ENCODE measurements at regions not wholly inside any gene's neighbourhood (a gene's known extent, or its start where the extent isn't known, plus 50 kb on each side); places are given as distances from the start of the nearest gene placed in this dataset.

- no peak for TF ChIP-seq TAF1 (IDR thresholded peaks at IDR 0.05; ENCODE audit: borderline replicate concordance, insufficient read depth, low read length)
- no peak for TF ChIP-seq FOXP2 (optimal IDR thresholded peaks at IDR 0.05; ENCODE audit: borderline replicate concordance, extremely low read depth, extremely low read length, insufficient read depth)
- TF ChIP-seq REST (IDR thresholded peaks at IDR 0.05; ENCODE audit: insufficient read depth in 1 of 2, low read depth in 2 of 2, low read length in 2 of 2) = no peak
- TF ChIP-seq SIN3A (IDR thresholded peaks at IDR 0.05; ENCODE audit: borderline replicate concordance, insufficient read depth, low read length) = no peak
- no peak for TF ChIP-seq POLR2AphosphoS5 (IDR thresholded peaks at IDR 0.05; ENCODE audit: low read depth, low read length)
Measured at GRCh38 chr14:86797075-86797351, 1196.0 kb downstream of the GALC start.

DNA sequence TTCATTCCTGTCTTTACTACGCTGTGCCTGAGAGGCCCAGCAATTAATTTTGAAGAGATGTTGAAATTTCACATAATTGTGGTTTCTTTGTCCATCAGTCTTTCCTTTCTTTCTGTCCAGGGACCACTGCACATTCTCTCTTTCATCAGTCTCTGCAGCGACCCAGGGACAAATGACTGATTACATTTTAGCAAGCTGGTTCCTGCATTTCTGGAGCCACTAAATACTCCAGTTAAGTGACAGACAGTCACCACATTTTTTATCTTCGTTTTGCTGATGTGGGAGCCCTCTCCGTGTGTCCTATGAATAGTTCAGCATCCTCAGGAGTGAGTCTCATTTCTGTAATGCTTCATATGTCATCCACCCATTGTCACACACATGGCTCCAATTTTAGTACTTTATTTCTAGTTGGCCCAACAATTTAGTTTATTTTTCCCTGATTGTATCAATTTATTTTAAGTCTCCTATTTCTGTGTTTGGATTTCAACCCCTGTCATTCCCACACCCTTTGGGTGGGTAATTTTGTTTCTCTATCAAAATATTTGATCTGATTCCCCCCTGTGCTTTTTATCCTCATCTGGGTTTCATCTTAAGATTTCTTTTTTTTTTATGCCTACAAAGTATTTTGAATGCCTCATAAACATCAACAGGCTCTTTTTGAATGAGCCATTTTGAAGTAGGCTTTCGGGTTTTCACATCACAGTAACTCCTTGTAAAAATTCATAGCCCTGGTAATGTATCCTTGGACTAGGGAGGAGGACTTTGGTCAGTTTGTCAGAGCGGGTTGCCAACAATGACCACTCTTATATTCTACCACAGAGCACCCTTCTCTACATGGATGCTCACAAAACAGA lies 1196.5 kb downstream of the GALC start:
- TF ChIP-seq REST (IDR thresholded peaks at IDR 0.05; ENCODE audit: insufficient read depth in 1 of 2, low read depth in 2 of 2, low read length in 2 of 2) = no peak
- no peak for TF ChIP-seq SIN3A (IDR thresholded peaks at IDR 0.05; ENCODE audit: borderline replicate concordance, insufficient read depth, low read length)
- no peak for TF ChIP-seq POLR2AphosphoS5 (IDR thresholded peaks at IDR 0.05; ENCODE audit: low read depth, low read length)
- TF ChIP-seq TAF1 (IDR thresholded peaks at IDR 0.05; ENCODE audit: borderline replicate concordance, insufficient read depth, low read length) = no peak
- no peak for TF ChIP-seq FOXP2 (optimal IDR thresholded peaks at IDR 0.05; ENCODE audit: borderline replicate concordance, extremely low read depth, extremely low read length, insufficient read depth)

DNA sequence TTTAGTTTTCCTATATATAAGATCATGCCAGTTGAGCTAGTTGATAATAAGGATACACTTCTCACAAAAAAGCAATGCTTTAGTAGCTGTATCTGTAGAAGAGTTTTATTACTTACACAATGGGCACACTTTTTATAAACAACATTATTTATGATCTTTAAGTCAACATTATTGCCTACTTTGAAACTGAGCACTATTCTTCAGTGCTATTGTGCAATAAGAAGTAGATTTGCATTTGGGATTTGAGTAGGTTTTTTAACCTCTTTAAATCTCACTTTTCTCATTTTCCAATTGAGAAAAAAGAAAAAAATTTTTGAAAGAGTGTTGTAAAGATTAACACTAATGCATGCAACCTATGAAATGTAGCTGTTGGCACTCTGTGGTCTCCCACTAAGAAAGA lies 1198.3 kb downstream of the GALC start:
- TF ChIP-seq REST (IDR thresholded peaks at IDR 0.05; ENCODE audit: insufficient read depth in 1 of 2, low read depth in 2 of 2, low read length in 2 of 2) (no peak), POLR2AphosphoS5 (IDR thresholded peaks at IDR 0.05; ENCODE audit: low read depth, low read length) (no peak), TAF1 (IDR thresholded peaks at IDR 0.05; ENCODE audit: borderline replicate concordance, insufficient read depth, low read length) (no peak), FOXP2 (optimal IDR thresholded peaks at IDR 0.05; ENCODE audit: borderline replicate concordance, extremely low read depth, extremely low read length, insufficient read depth) (no peak), SIN3A (IDR thresholded peaks at IDR 0.05; ENCODE audit: borderline replicate concordance, insufficient read depth, low read length) (no peak)

DNA sequence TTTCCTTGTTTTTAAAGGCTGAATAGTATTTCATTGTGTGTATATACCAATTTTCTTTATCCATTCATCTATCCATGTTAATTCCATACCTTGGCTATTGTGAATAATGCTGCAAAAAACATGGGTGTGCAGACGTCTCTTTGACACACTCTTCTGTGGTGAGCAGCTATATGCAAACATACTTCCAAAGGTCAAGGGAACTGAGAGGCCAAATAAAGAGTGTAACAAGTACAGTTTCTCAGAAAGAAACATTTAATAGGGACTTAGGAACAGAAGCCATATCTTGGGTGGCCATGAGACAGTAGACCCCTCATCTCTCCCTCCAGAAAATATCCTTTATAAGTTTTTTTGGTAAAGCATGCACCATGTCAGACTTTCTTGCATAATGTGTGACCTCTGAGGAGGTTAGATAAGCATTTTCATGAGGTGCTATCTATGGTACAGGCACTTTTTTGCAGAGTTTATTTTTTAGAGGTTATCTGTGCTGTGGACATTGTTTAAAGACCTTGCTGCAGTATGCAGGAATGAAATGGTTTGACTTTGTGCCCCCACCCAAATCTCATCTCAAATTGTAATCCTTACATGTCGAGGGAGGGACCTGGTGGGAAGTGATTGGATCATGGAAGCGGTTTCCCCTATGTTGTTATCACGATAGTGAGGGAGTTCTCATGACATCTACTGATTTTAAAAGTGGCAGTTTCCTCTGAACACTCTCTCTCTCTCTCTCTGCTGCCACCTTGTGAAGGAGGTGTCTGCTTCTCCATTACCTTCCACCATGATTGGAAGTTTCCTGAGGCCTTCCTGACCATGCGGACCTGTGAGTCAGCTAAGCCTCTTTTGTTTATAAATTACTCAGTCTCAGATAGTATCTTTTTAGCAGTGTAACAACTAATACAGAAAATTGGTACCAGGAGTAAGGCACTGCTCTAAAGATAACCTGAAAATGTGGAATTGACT lies 1202.3 kb downstream of the GALC start:
- no peak for TF ChIP-seq TAF1 (IDR thresholded peaks at IDR 0.05; ENCODE audit: borderline replicate concordance, insufficient read depth, low read length)
- no peak for TF ChIP-seq POLR2AphosphoS5 (IDR thresholded peaks at IDR 0.05; ENCODE audit: low read depth, low read length)
- no peak for TF ChIP-seq SIN3A (IDR thresholded peaks at IDR 0.05; ENCODE audit: borderline replicate concordance, insufficient read depth, low read length)
- TF ChIP-seq REST (IDR thresholded peaks at IDR 0.05; ENCODE audit: insufficient read depth in 1 of 2, low read depth in 2 of 2, low read length in 2 of 2) = no peak
- TF ChIP-seq FOXP2 (optimal IDR thresholded peaks at IDR 0.05; ENCODE audit: borderline replicate concordance, extremely low read depth, extremely low read length, insufficient read depth) = no peak

Data from PFSK-1 (cell line).